ENCODE measurements at regions not wholly inside any gene's neighbourhood (a gene's known extent, or its start where the extent isn't known, plus 50 kb on each side); places are given as distances from the start of the nearest gene placed in this dataset.

DNA sequence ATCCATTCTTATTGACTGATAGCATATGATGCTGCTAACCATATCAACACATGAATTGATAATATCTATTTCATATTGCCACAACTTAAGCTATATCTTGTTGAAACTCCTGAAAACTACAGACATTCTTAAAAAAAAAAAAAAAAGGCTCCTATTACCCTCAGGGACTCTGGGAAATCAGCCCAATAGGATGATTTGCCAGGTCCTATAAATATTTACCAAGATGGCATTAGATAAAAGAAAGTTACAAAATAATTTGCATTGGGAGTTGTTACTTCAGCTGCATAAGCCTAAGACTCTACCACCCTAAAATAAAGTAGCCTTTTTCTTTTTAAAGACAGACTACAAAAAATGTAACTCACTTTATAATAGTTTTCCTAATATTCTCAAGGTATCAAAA, 84.4 kb downstream of the CDO1 start:
- Histone ChIP-seq H3K4ac (ENCODE audit: low read depth, low read length) (no peak overlapping the region), H3K9me1 (ENCODE audit: insufficient read depth, low read length) (no peaks in the 10 kb centered on the region), H2BK15ac (ENCODE audit: low read depth, low read length) (no peak overlapping the region), H3K27me3 (ENCODE audit: control insufficient read depth, insufficient read depth, low read length) (peaks cover 2% of the 10 kb centered on the region; the same call in 1 of the 2 replicates), H4K5ac (ENCODE audit: low read depth, low read length) (no peak overlapping the region), H2AFZ (replicated peaks; ENCODE audit: low read length, poor library complexity) (no peak overlapping the region), H3K4me2 (ENCODE audit: low read depth, low read length) (no peak overlapping the region), H3K9me3 (ENCODE audit: control insufficient read depth, insufficient read depth, low read length) (no peaks in the 10 kb centered on the region), H3K9ac (ENCODE audit: low read depth, low read length) (no peak overlapping the region), H4K20me1 (ENCODE audit: insufficient read depth, low read length) (no peaks in the 10 kb centered on the region), H2AK5ac (ENCODE audit: low read depth, low read length) (no peak overlapping the region), H2BK5ac (ENCODE audit: low read depth, low read length, poor library complexity, severe bottlenecking) (no peak overlapping the region), H3K27ac (ENCODE audit: insufficient read depth, low read length) (no peak overlapping the region), H3K4me1 (ENCODE audit: control insufficient read depth, insufficient read depth, low read length) (no peaks in the 10 kb centered on the region), H3K18ac (ENCODE audit: low read depth, low read length) (no peak overlapping the region), H3K56ac (ENCODE audit: extremely low read depth, insufficient read depth, low read length) (no peak overlapping the region), H2BK20ac (ENCODE audit: low read depth, low read length) (no peak overlapping the region), H4K91ac (ENCODE audit: insufficient read depth, low read depth, low read length) (no peak overlapping the region), H3K14ac (replicated peaks; ENCODE audit: low read depth, low read length) (no peak overlapping the region), H2BK120ac (ENCODE audit: low read depth, low read length) (no peak overlapping the region), H3K79me1 (ENCODE audit: low read depth in 1 of 2, low read length in 2 of 2) (no peaks in the 10 kb centered on the region), H4K8ac (ENCODE audit: low read depth in 2 of 2, low read length in 2 of 2) (no peak overlapping the region), H3K4me3 (ENCODE audit: insufficient read depth, low read depth, low read length) (no peak overlapping the region), H3K36me3 (ENCODE audit: control insufficient read depth, insufficient read depth, low read length) (no peaks in the 10 kb centered on the region), H2AK9ac (replicated peaks; ENCODE audit: low read depth, low read length, poor library complexity) (no peak overlapping the region), H3K23ac (ENCODE audit: low read depth, low read length) (no peak overlapping the region)
- BruUV-seq (replicated peaks) = no TSS peak
- ATAC-seq (ENCODE audit: low read depth) (no peak), DNase-seq (no peak)
- no peak for TF ChIP-seq CHD1 (IDR thresholded peaks at IDR 0.05; ENCODE audit: low read depth, low read length)
- no peak for TF ChIP-seq USF2 (IDR thresholded peaks at IDR 0.05; ENCODE audit: low read depth, low read length)
- no peak for TF ChIP-seq BHLHE40 (IDR thresholded peaks at IDR 0.05; ENCODE audit: low read depth, low read length)
- dilution Hi-C loops (cut with HindIII; ENCODE audit: low sequenced_read_pairs, unreplicated experiment) = no loop called here
- ChIA-PET CTCF (no interaction called here), POLR2A (ENCODE audit: unreplicated experiment) (no interaction called here)
- in situ Hi-C loops (cut with MboI; ENCODE audit: low sequenced_read_pairs) = no loop called here
- intact Hi-C loops (cut with micrococcal nuclease) = no loop called here
